ENCODE measurements at regions not wholly inside any gene's neighbourhood (a gene's known extent, or its start where the extent isn't known, plus 50 kb on each side); places are given as distances from the start of the nearest gene placed in this dataset.

DNA sequence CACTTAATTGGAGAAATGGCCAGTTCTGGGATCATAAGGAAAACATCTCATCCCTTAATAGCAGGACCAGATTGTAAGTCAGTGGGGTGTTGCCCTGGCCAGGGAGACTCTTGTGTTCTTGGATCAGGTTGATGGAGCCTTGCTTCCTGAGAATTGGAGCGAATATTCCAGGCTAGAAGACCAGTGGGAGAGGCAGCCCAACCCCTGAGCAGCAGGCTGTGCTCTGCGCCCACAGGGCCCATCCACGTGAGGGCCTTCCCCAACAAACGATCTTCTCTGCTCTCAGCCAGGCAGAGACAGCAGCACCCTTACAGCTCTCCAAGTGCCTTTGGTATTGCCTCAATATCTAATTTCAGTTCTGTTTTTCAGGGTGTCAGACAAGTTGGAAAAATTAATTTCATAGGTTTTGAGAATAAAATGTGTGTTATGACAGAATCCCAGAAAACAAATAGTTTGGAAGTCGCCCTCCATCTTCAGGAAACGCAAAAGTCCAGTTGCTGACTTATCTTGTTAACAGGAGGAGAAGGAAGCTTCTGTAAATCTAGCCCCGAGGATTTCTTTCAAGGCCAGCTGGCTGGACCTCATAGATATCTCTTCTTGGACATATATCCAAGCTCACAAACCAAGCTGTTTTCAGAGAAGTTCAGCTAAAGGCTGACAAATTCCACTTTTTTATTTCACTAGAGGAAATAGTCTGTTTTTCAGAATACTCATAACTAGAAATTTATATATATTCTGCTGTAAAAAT is 105.5 kb downstream of the COPS8 start:
- no peaks in the 10 kb centered on the region for H3K9me3 ChIP-seq (replicated peaks; ENCODE audit: control insufficient read depth, insufficient read depth, low read depth, low read length)
- DNase-seq (ENCODE audit: extremely low read depth in 1 of 4, low spot score in 3 of 4) (no peak), ATAC-seq (no peak), FAIRE-seq (no peak)
- intact Hi-C loops (cut with micrococcal nuclease) (no loop called here), in situ Hi-C loops (cut with MboI) (no loop called here)
- no peak overlapping the region for H3K9ac ChIP-seq (ENCODE audit: insufficient read depth in 1 of 2, low read depth in 2 of 2, low read length in 2 of 2)
- ChIA-PET CTCF (ENCODE audit: low intra/inter-chr PET ratio) (no interaction called here), POLR2A (no interaction called here)
- H4K20me1 ChIP-seq (replicated peaks; ENCODE audit: control insufficient read depth, insufficient read depth, low read length), result no peaks in the 10 kb centered on the region
- no peaks in the 10 kb centered on the region for H3K79me2 ChIP-seq (ENCODE audit: control insufficient read depth, insufficient read depth, low read length)
- peaks cover 2% of the 10 kb centered on the region for H3K9me1 ChIP-seq (ENCODE audit: control insufficient read depth, insufficient read depth, low read length)
- peaks cover 0 to 29% of the 10 kb centered on the region in 2 experiments; a peak in 4 of 5 replicates for H3K27me3 ChIP-seq (ENCODE audit: control insufficient read depth in 2 of 2, insufficient read depth in 2 of 2, low read length in 2 of 2)
- no peaks in the 10 kb centered on the region; a peak in 1 of 5 replicates for H3K4me1 ChIP-seq (replicated peaks in 1 of 2; ENCODE audit: control insufficient read depth in 2 of 2, insufficient read depth in 2 of 2, low read length in 2 of 2)
- no peaks in the 10 kb centered on the region for H3K36me3 ChIP-seq (ENCODE audit: control insufficient read depth, insufficient read depth, low read length)
- no peak overlapping the region for H3K4me2 ChIP-seq (ENCODE audit: insufficient read depth, low read length)
- no peak overlapping the region for H3K27ac ChIP-seq (ENCODE audit: extremely low read depth, low read depth, low read length)
- H3K4me3 ChIP-seq, result no peak overlapping the region
- WGBS (ENCODE audit: insufficient coverage, low coverage, missing lambda C conversion rate), result 0% methylated on average over 7 of the region's 7 CpGs
- H2AFZ ChIP-seq (ENCODE audit: low read depth, low read length), result no peak overlapping the region
- BruUV-seq (replicated peaks), result no TSS peak
- no peak for TF ChIP-seq ADNP (tag; IDR thresholded peaks at IDR 0.05)
- no peak for TF ChIP-seq NRF1 (conservative IDR thresholded peaks at IDR 0.05 in 1 of 2, IDR thresholded peaks at IDR 0.05 in 1 of 2)
- TF ChIP-seq, protein P1, sequence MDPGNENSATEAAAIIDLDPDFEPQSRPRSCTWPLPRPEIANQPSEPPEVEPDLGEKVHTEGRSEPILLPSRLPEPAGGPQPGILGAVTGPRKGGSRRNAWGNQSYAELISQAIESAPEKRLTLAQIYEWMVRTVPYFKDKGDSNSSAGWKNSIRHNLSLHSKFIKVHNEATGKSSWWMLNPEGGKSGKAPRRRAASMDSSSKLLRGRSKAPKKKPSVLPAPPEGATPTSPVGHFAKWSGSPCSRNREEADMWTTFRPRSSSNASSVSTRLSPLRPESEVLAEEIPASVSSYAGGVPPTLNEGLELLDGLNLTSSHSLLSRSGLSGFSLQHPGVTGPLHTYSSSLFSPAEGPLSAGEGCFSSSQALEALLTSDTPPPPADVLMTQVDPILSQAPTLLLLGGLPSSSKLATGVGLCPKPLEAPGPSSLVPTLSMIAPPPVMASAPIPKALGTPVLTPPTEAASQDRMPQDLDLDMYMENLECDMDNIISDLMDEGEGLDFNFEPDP (CRISPR knock-in tag; IDR thresholded peaks at IDR 0.05), result no peak
- TF ChIP-seq HNRNPK (IDR thresholded peaks at IDR 0.05; ENCODE audit: low read depth, low read length, poor library complexity, severe bottlenecking), result no peak
- TF ChIP-seq MTA2 (IDR thresholded peaks at IDR 0.05; ENCODE audit: low read depth), result no peak
- TF ChIP-seq OTX1 (CRISPR knock-in tag; IDR thresholded peaks at IDR 0.05), result no peak
- no peak for TF ChIP-seq STAG1 (CRISPR knock-in tag; IDR thresholded peaks at IDR 0.05; ENCODE audit: borderline replicate concordance)
- TF ChIP-seq SNRNP70 (optimal IDR thresholded peaks at IDR 0.05; ENCODE audit: low read depth, low read length), result no peak
- TF ChIP-seq, protein P2, sequence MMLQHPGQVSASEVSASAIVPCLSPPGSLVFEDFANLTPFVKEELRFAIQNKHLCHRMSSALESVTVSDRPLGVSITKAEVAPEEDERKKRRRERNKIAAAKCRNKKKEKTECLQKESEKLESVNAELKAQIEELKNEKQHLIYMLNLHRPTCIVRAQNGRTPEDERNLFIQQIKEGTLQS (IDR thresholded peaks at IDR 0.05), result no peak
- TF ChIP-seq, protein P2 (CRISPR knock-in tag; conservative IDR thresholded peaks at IDR 0.05), result no peak
- TF ChIP-seq, protein P3, sequence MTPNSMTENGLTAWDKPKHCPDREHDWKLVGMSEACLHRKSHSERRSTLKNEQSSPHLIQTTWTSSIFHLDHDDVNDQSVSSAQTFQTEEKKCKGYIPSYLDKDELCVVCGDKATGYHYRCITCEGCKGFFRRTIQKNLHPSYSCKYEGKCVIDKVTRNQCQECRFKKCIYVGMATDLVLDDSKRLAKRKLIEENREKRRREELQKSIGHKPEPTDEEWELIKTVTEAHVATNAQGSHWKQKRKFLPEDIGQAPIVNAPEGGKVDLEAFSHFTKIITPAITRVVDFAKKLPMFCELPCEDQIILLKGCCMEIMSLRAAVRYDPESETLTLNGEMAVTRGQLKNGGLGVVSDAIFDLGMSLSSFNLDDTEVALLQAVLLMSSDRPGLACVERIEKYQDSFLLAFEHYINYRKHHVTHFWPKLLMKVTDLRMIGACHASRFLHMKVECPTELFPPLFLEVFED (CRISPR knock-in tag; conservative IDR thresholded peaks at IDR 0.05), result no peak
- no peak for TF ChIP-seq DNMT1 (IDR thresholded peaks at IDR 0.05)
- TF ChIP-seq CXXC5 (CRISPR knock-in tag; IDR thresholded peaks at IDR 0.05), result no peak
- no peak for TF ChIP-seq PHTF2 (CRISPR knock-in tag; IDR thresholded peaks at IDR 0.05)
- TF ChIP-seq MXI1 (IDR thresholded peaks at IDR 0.05; ENCODE audit: low read depth, low read length), result no peak
- TF ChIP-seq NR4A1 (CRISPR knock-in tag; IDR thresholded peaks at IDR 0.05), result no peak
- no peak for TF ChIP-seq NR4A1 (tag; IDR thresholded peaks at IDR 0.05)
- no peak for TF ChIP-seq ZNF717 (CRISPR knock-in tag; IDR thresholded peaks at IDR 0.05)
- no peak for TF ChIP-seq ZC3H11A (IDR thresholded peaks at IDR 0.05; ENCODE audit: low read depth, low read length)
- TF ChIP-seq TBP (optimal IDR thresholded peaks at IDR 0.05; ENCODE audit: low read depth, low read length), result no peak
